Loucy (cell line): ENCODE measurements at regions not wholly inside any gene's neighbourhood (a gene's known extent, or its start where the extent isn't known, plus 50 kb on each side); places are given as distances from the start of the nearest gene placed in this dataset.

Source experiments
- CTCF ChIP-seq: fragments of 200-600 bp; sonication (generic); conservative IDR thresholded peaks from 2 replicates; pipeline ENCODE4 v1.5.1; 2014; ENCODE audit warnings: mild to moderate bottlenecking, antibody characterized with exemption, low read length
- EZH2phosphoT487 ChIP-seq: fragments of 200-600 bp; IDR thresholded peaks from 2 replicates; pipeline ENCODE4 v1.6.1; 2018; ENCODE audit warnings: antibody characterized with exemption, mild to moderate bottlenecking, moderate library complexity, borderline replicate concordance

- TF ChIP-seq CTCF (no peak), EZH2phosphoT487 (no peak)
Measured at GRCh38 chr4:14404730-14405129, 597.6 kb upstream of the CPEB2 start.
